ENCODE measurements at regions not wholly inside any gene's neighbourhood (a gene's known extent, or its start where the extent isn't known, plus 50 kb on each side); places are given as distances from the start of the nearest gene placed in this dataset.

- H3K4me3 ChIP-seq (ENCODE audit: low read depth, low read length) = no peak overlapping the region
- DNase-seq (ENCODE audit: low read depth) = no peak
Measured at GRCh38 chr12:111168009-111168900, 200.6 kb downstream of the PHETA1 start.

- H3K4me3 ChIP-seq (ENCODE audit: low read depth, low read length) = no peak overlapping the region
- DNase-seq (ENCODE audit: low read depth) = no peak
Measured at GRCh38 chr12:111166779-111167540, 201.9 kb downstream of the PHETA1 start.

GRCh38 chr12:111164833-111165525 is 203.9 kb downstream of the PHETA1 start:
- DNase-seq (ENCODE audit: low read depth) = no peak
- no peak overlapping the region for H3K4me3 ChIP-seq (ENCODE audit: low read depth, low read length)

- no peak overlapping the region for H3K4me3 ChIP-seq (ENCODE audit: low read depth, low read length)
- no peak for DNase-seq (ENCODE audit: low read depth)
Measured at GRCh38 chr12:111163422-111163821, 205.5 kb downstream of the PHETA1 start.

GRCh38 chr12:111161898-111162297 is 207.0 kb downstream of the PHETA1 start:
- no peak overlapping the region for H3K4me3 ChIP-seq (ENCODE audit: low read depth, low read length)
- no peak for DNase-seq (ENCODE audit: low read depth)

- no peak overlapping the region for H3K4me3 ChIP-seq (ENCODE audit: low read depth, low read length)
Measured at GRCh38 chr12:111160350-111161241, 208.3 kb downstream of the PHETA1 start.

GRCh38 chr12:111158992-111159391 is 209.9 kb downstream of the PHETA1 start:
- DNase-seq (ENCODE audit: low read depth) = no peak
- no peak overlapping the region for H3K4me3 ChIP-seq (ENCODE audit: low read depth, low read length)

More at GRCh38 chr12:111160350-111161241, 208.3 kb downstream of the PHETA1 start:
- no peak for DNase-seq (ENCODE audit: low read depth)

GRCh38 chr12:111157486-111157885 is 211.4 kb downstream of the PHETA1 start:
- H3K4me3 ChIP-seq (ENCODE audit: low read depth, low read length) = no peak overlapping the region
- DNase-seq (ENCODE audit: low read depth) = no peak

- H3K4me3 ChIP-seq (ENCODE audit: low read depth, low read length) = no peak overlapping the region
- no peak for DNase-seq (ENCODE audit: low read depth)
Measured at GRCh38 chr12:111156304-111156703, 212.6 kb downstream of the PHETA1 start.

- H3K4me3 ChIP-seq (ENCODE audit: low read depth, low read length) = no peak overlapping the region
- no peak for DNase-seq (ENCODE audit: low read depth)
Measured at GRCh38 chr12:111155521-111155920, 213.4 kb downstream of the PHETA1 start.

- H3K4me3 ChIP-seq (ENCODE audit: low read depth, low read length) = no peak overlapping the region
- no peak for DNase-seq (ENCODE audit: low read depth)
Measured at GRCh38 chr12:111155020-111155419, 213.9 kb downstream of the PHETA1 start.

GRCh38 chr12:111154147-111154834 is 214.6 kb downstream of the PHETA1 start:
- DNase-seq (ENCODE audit: low read depth) = no peak
- H3K4me3 ChIP-seq (ENCODE audit: low read depth, low read length) = no peak overlapping the region

GRCh38 chr12:111152561-111152960 is 216.3 kb downstream of the PHETA1 start:
- DNase-seq (ENCODE audit: low read depth) = no peak
- no peak overlapping the region for H3K4me3 ChIP-seq (ENCODE audit: low read depth, low read length)

GRCh38 chr12:111150921-111151840 is 217.7 kb downstream of the PHETA1 start:
- no peak overlapping the region for H3K4me3 ChIP-seq (ENCODE audit: low read depth, low read length)
- no peak for DNase-seq (ENCODE audit: low read depth)

GRCh38 chr12:111150360-111150759 is 218.5 kb downstream of the PHETA1 start:
- no peak overlapping the region for H3K4me3 ChIP-seq (ENCODE audit: low read depth, low read length)
- DNase-seq (ENCODE audit: low read depth) = no peak

GRCh38 chr12:111149299-111149698 is 219.6 kb downstream of the PHETA1 start:
- H3K4me3 ChIP-seq (ENCODE audit: low read depth, low read length) = no peak overlapping the region
- no peak for DNase-seq (ENCODE audit: low read depth)

GRCh38 chr12:111148005-111148404 is 220.9 kb downstream of the PHETA1 start:
- H3K4me3 ChIP-seq (ENCODE audit: low read depth, low read length) = no peak overlapping the region
- no peak for DNase-seq (ENCODE audit: low read depth)

Data from skeletal muscle cell (primary cell).